ENCODE measurements at regions not wholly inside any gene's neighbourhood (a gene's known extent, or its start where the extent isn't known, plus 50 kb on each side); places are given as distances from the start of the nearest gene placed in this dataset.

DNA sequence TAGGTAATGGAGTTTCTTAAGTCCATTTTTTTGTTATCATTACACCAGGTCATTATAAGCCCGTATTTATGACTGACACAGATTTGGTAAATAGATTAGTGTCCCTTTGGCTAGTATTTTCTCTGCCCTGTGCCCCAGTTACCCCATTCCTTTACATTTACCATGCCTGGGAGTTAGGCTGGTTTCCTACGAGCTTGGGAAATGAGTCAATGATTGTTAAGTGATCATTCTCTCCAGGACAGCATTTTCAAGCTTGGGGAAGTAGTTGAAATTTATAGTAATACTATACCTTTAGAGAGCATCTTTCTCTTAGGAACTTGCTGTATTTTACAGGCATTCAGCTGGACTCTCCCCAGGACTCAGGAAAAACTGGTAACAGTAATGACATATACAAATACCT, 573.1 kb downstream of the TLE4 start:
- TF ChIP-seq, protein P1, sequence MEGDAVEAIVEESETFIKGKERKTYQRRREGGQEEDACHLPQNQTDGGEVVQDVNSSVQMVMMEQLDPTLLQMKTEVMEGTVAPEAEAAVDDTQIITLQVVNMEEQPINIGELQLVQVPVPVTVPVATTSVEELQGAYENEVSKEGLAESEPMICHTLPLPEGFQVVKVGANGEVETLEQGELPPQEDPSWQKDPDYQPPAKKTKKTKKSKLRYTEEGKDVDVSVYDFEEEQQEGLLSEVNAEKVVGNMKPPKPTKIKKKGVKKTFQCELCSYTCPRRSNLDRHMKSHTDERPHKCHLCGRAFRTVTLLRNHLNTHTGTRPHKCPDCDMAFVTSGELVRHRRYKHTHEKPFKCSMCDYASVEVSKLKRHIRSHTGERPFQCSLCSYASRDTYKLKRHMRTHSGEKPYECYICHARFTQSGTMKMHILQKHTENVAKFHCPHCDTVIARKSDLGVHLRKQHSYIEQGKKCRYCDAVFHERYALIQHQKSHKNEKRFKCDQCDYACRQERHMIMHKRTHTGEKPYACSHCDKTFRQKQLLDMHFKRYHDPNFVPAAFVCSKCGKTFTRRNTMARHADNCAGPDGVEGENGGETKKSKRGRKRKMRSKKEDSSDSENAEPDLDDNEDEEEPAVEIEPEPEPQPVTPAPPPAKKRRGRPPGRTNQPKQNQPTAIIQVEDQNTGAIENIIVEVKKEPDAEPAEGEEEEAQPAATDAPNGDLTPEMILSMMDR (IDR thresholded peaks at IDR 0.05; ENCODE audit: low read depth, low read length), result no peak
- no peak for DNase-seq (ENCODE audit: low read depth)
- no peak overlapping the region for H3K4me3 ChIP-seq (ENCODE audit: low read depth, low read length)

DNA sequence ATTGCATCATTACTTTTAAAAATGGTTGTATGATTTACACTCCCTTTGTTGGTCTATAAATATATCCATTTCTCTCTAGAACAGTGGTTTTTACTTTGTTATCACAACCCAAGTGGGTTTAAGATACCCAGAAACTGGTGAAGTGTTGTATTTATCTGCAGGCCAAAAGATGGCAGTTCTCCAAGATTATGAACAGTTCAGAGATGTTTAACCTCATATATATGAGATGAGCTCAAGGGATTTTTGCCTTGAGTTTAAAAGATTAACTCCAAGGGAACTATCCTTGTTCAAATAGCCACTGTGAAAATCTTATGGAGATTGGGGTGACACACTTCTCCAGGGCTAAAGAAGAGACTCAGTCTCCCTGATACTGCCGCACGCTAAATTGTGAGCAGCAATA, 572.6 kb downstream of the TLE4 start:
- H3K4me3 ChIP-seq (ENCODE audit: low read depth, low read length), result no peak overlapping the region
- TF ChIP-seq, protein P1 (IDR thresholded peaks at IDR 0.05; ENCODE audit: low read depth, low read length), result no peak
- TF ChIP-seq, protein P2, sequence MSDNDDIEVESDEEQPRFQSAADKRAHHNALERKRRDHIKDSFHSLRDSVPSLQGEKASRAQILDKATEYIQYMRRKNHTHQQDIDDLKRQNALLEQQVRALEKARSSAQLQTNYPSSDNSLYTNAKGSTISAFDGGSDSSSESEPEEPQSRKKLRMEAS (IDR thresholded peaks at IDR 0.05; ENCODE audit: low read depth, low read length), result no peak
- TF ChIP-seq POLR2A (IDR thresholded peaks at IDR 0.05; ENCODE audit: extremely low read depth, insufficient read length) (no peak), MYC (IDR thresholded peaks at IDR 0.05; ENCODE audit: low read depth, low read length) (no peak)
- no peak for DNase-seq (ENCODE audit: low read depth)

DNA sequence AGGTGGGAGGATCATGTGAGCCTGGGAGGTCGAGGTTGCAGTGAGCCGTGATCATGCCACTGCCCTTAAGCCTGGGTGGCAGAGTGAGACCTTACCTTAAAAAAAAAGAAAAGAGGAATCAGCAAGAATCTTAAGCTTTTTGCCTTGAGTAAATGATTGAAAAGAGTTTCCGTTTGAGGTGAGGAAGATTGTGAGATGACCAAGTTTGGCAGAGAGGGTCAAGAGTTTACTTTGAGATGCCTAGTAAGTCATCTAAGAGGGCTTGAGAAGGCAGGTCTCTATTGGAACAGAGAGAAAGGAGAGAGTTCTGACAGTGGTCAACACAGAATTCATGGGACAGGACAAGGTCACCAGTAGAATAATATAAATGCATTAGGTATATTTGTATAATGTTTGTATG, 572.1 kb downstream of the TLE4 start:
- no peak for TF ChIP-seq MYC (IDR thresholded peaks at IDR 0.05; ENCODE audit: low read depth, low read length)
- TF ChIP-seq, protein P1 (IDR thresholded peaks at IDR 0.05; ENCODE audit: low read depth, low read length), result no peak
- TF ChIP-seq, protein P2 (IDR thresholded peaks at IDR 0.05; ENCODE audit: low read depth, low read length), result no peak
- TF ChIP-seq POLR2A (IDR thresholded peaks at IDR 0.05; ENCODE audit: extremely low read depth, insufficient read length), result no peak
- no peak for DNase-seq (ENCODE audit: low read depth)
- H3K4me3 ChIP-seq (ENCODE audit: low read depth, low read length), result no peak overlapping the region

DNA sequence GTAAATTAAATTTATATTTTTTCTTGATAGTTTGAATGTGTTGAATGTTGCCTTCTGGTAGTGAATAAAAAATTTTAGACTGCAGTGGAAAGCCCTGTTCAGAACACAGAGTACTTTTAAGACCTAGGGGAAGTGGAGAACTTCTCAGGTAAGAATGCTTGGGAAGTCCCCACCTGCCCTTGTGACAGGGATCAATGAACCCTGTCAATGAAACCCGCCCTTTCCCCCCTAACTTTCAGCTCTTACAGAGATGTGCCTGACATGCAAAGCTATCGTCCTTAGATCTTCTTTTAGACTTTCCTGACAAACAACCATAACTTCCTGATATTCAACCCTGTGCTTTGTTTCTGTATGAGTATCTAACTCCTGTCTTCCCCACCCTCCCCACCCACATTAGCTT, 562.7 kb downstream of the TLE4 start:
- TF ChIP-seq MYC (IDR thresholded peaks at IDR 0.05; ENCODE audit: low read depth, low read length), result no peak
- TF ChIP-seq POLR2A (IDR thresholded peaks at IDR 0.05; ENCODE audit: extremely low read depth, insufficient read length), result no peak
- TF ChIP-seq, protein P2 (IDR thresholded peaks at IDR 0.05; ENCODE audit: low read depth, low read length), result no peak
- TF ChIP-seq, protein P1 (IDR thresholded peaks at IDR 0.05; ENCODE audit: low read depth, low read length), result no peak
- H3K4me3 ChIP-seq (ENCODE audit: low read depth, low read length), result no peak overlapping the region
- no peak for DNase-seq (ENCODE audit: low read depth)

DNA sequence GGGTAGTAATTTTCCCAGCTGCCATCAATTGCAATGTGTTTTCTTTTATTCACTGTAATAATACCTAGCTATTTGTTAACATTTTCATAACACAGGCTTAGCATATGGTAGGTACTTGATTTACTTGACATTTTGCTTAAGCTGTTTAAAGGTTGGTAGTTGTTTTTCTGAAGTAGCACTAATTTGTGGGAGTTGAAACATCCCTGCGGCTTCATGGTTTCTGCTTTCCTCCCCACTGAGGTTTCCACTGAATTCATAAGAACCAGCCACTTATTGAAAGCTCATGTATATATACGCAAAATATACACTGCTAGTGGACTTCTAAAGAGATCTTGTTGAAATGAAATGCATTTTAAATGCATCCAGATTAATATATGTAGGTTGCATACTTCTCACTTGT, 559.9 kb downstream of the TLE4 start:
- no peak for DNase-seq (ENCODE audit: low read depth)
- no peak overlapping the region for H3K4me3 ChIP-seq (ENCODE audit: low read depth, low read length)
- TF ChIP-seq, protein P2 (IDR thresholded peaks at IDR 0.05; ENCODE audit: low read depth, low read length), result no peak
- TF ChIP-seq, protein P1 (IDR thresholded peaks at IDR 0.05; ENCODE audit: low read depth, low read length), result no peak
- TF ChIP-seq POLR2A (IDR thresholded peaks at IDR 0.05; ENCODE audit: extremely low read depth, insufficient read length) (no peak), MYC (IDR thresholded peaks at IDR 0.05; ENCODE audit: low read depth, low read length) (no peak)

DNA sequence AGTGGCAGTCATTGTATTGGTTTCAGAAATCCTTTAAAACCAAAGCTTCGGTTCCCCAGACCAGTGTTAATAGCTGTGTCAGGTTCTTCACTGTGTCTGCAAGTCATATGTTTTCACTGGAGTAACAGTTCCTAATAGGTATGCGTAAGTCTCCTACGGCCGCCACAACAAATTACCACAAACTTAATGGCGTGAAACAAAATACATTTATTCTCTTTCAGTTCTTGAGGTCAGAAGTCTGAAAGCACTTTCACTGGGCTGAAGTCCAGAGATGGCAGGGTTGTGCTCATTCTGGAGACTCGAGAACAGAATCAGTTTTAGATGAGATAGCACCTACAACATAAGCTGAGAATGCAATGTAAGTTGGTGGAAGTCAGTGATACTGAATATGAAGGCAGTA, 556.2 kb downstream of the TLE4 start:
- H3K4me3 ChIP-seq (ENCODE audit: low read depth, low read length), result no peak overlapping the region
- TF ChIP-seq, protein P1 (IDR thresholded peaks at IDR 0.05; ENCODE audit: low read depth, low read length), result no peak
- TF ChIP-seq POLR2A (IDR thresholded peaks at IDR 0.05; ENCODE audit: extremely low read depth, insufficient read length), result no peak
- TF ChIP-seq, protein P2 (IDR thresholded peaks at IDR 0.05; ENCODE audit: low read depth, low read length), result no peak
- TF ChIP-seq MYC (IDR thresholded peaks at IDR 0.05; ENCODE audit: low read depth, low read length), result no peak
- no peak for DNase-seq (ENCODE audit: low read depth)
